Activated CD4-positive, alpha-beta T cell treated with anti-CD3 and anti-CD28 coated beads, Interleukin-2, amount 10 ng/mL, durations not matched to agents 7 days and 5 days (primary cell): ENCODE measurements at regions not wholly inside any gene's neighbourhood (a gene's known extent, or its start where the extent isn't known, plus 50 kb on each side); places are given as distances from the start of the nearest gene placed in this dataset.
"Not testable (repeated sequence)": the region's sequence is repeated elsewhere in the genome, so short reads cannot be mapped to it uniquely, and the experiment has no call there.

Experiments
- CTCF ChIA-PET: fragments of 350-600 bp; sonication (Branson Sonifier 250); formaldehyde crosslinking; loops from one replicate; lab custom pipeline; 2021; ENCODE audit warnings: antibody characterized with exemption; lab: Charles Lee
- POLR2A ChIA-PET: fragments of 350-600 bp; sonication (Branson Sonifier 250); formaldehyde crosslinking; loops from one replicate; lab custom pipeline; 2021; ENCODE audit warnings: antibody characterized with exemption; lab: Charles Lee
- DNase-seq: peaks from one replicate; pipeline ENCODE4 v3.0.0-alpha.2; 2020
- H3K27ac Mint-ChIP-seq: one replicate; pipeline ENCODE4 v1.8.0; 2021; ENCODE audit warnings: mild to moderate bottlenecking, moderate library complexity, mixed read lengths
- H3K27me3 Mint-ChIP-seq: one replicate; pipeline ENCODE4 v1.8.0; 2021; ENCODE audit warnings: mixed read lengths
- H3K36me3 Mint-ChIP-seq: one replicate; pipeline ENCODE4 v1.8.0; 2021; ENCODE audit warnings: low read depth, mixed read lengths
- H3K4me1 Mint-ChIP-seq: one replicate; pipeline ENCODE4 v1.8.0; 2021; ENCODE audit warnings: mixed read lengths
- H3K4me3 Mint-ChIP-seq: one replicate; pipeline ENCODE4 v1.8.0; 2021; ENCODE audit warnings: mild to moderate bottlenecking, moderate library complexity, mixed read lengths
- H3K9me3 Mint-ChIP-seq: one replicate; pipeline ENCODE4 v1.8.0; 2021; ENCODE audit warnings: mixed read lengths

DNA sequence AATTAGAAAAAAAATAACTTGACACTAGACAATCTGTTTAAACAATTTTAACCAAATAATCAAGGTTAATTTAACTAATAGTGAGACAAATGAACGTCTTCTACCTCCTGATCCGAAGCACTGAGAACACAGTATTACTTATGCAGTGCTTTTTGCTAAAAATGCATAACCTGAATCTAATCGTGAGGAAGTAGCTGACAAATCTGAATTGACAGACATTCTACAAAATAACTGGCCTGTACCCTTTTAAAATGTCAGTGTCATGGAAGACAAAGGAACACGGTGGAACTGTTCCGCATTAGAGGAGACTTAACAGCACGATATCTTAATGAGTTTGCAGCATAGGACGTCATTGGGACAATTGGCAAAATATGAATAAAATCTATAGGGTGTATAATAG lies 631.2 kb upstream of the ZFP42 start:
- DNase-seq, result no peak
- Mint-ChIP-seq H3K27me3 (no peaks in the 10 kb centered on the region), H3K27ac (no peak overlapping the region), H3K4me1 (no peaks in the 10 kb centered on the region), H3K9me3 (peaks cover 8% of the 10 kb centered on the region), H3K36me3 (no peaks in the 10 kb centered on the region), H3K4me3 (no peak overlapping the region)
- ChIA-PET CTCF (interaction anchor here (0.8 kb wide), 1 partner anchor 30 kb away, joined by 3 read pairs; no protein-coding TSS in a partner anchor), POLR2A (no interaction called here)

DNA sequence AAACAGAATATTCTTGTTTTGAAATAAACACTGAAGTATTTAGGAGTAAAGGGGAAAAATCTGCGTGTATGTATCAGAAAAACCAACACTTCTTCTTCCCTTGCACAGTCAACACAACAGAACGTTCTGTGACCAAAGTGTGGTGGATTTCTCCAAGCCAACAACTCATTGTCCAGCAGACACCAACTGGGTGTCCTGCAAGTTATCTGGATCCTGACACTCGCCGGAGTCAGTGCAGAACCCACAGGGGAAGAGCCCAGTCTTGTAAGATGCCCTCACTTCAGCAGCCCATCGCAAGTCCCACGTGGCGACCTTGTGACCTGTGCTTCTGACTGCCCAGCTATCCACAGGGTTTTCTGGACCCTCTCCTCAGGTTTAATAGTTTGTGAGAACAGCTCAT lies 630.7 kb upstream of the ZFP42 start:
- DNase-seq, result no peak
- peaks cover 8% of the 10 kb centered on the region for H3K9me3 Mint-ChIP-seq
- H3K27me3 Mint-ChIP-seq, result no peaks in the 10 kb centered on the region
- H3K4me3 Mint-ChIP-seq, result no peak overlapping the region
- ChIA-PET CTCF (no interaction called here), POLR2A (no interaction called here)
- H3K36me3 Mint-ChIP-seq, result no peaks in the 10 kb centered on the region
- no peak overlapping the region for H3K27ac Mint-ChIP-seq
- no peaks in the 10 kb centered on the region for H3K4me1 Mint-ChIP-seq

DNA sequence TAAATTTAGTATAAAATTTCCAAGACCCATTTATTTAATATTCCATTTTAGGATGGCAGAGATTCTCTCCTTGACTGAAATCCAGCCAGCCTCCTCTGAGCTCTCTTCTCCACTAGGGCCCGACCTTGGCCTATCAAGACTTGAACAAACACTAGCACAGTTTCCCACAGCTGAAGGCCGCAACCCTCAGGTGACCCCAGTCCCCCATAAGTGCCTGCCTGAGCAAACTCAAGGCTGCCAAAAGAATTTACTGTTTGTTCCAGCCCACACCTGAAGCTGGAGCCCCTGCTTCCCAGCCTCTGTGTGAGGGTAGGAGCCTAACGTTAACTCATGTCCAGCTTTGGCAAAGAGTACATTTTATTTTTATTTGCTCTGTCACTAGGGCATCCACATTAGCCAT lies 629.0 kb upstream of the ZFP42 start:
- H3K4me3 Mint-ChIP-seq, result no peak overlapping the region
- no peak overlapping the region for H3K27ac Mint-ChIP-seq

DNA sequence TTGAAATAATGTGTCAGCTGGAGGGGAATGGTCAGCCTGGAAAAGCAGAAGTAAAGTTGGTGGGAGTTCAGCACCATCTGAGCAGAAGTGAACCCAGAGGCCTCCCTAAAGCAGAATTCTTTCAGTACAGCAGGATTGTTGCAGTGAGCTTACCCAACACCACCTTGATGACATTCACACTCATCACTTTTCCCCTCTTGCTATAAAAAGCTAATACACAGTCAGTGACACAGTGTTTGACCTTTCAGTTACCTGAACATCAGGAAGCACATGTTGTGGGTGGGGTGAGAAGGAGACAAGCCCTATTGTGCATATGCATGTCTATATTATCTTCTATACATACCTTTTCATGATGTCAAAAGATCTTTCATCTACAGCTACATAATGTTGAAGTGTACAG lies 624.7 kb upstream of the ZFP42 start:
- Mint-ChIP-seq H3K36me3 (no peaks in the 10 kb centered on the region), H3K4me1 (no peaks in the 10 kb centered on the region), H3K27ac (no peak overlapping the region), H3K27me3 (no peaks in the 10 kb centered on the region), H3K4me3 (no peak overlapping the region), H3K9me3 (peaks cover 4% of the 10 kb centered on the region)
- ChIA-PET CTCF (interaction anchor here (0.6 kb wide), 1 partner anchor 131 kb away, joined by 3 read pairs; no protein-coding TSS in a partner anchor), POLR2A (no interaction called here)
- DNase-seq, result no peak

More for the DNA sequence above, 629.0 kb upstream of the ZFP42 start:
- Mint-ChIP-seq H3K36me3 (no peaks in the 10 kb centered on the region), H3K9me3 (peaks cover 5% of the 10 kb centered on the region), H3K27me3 (no peaks in the 10 kb centered on the region), H3K4me1 (no peaks in the 10 kb centered on the region)
- no peak for DNase-seq
- ChIA-PET CTCF (no interaction called here), POLR2A (no interaction called here)

DNA sequence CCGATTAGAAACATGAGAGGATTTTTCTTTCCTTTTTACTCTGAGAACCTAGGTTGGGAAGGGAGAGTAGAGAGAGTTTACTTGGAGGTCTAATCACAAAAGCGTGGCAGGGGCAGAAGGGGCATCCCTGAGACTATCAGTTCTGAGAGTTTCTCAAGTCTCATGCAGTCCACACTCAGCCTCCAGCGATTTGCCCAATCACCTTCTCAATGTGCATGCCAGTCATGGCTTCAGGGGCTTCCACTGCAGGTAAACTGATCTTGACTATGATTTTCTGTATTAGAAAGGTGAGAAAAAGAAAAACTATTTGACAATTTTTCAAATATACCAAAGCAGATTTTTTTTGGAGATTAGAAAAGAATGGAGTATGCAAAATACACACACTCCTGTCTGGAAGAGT lies 617.1 kb upstream of the ZFP42 start:
- H3K9me3 Mint-ChIP-seq, result peaks cover 10% of the 10 kb centered on the region
- CTCF ChIA-PET, result no interaction called here
- POLR2A ChIA-PET, result no interaction called here
- no peaks in the 10 kb centered on the region for H3K4me1 Mint-ChIP-seq
- H3K36me3 Mint-ChIP-seq, result no peaks in the 10 kb centered on the region
- H3K27ac Mint-ChIP-seq, result no peak overlapping the region
- no peak for DNase-seq
- no peak overlapping the region for H3K4me3 Mint-ChIP-seq
- H3K27me3 Mint-ChIP-seq, result no peaks in the 10 kb centered on the region

DNA sequence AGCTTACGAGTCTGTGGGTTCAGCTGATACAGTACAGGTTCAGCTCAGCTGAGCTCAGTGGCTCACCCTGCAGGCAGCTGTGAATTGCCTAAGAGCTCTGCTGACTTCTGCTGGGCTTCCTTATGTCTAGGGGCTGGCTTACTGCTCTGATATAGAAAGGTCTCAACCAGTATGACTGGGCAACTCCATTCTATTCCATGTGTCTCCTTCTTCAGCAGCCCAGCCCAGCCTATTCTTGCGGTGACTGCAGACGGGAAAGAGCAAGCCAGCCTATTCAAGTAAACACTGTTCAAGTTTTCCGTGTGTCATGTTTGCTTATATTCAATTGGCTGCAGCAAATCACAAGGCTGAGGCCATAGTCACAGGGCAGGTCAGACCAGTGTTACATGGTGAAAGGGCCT lies 615.4 kb upstream of the ZFP42 start:
- no peak overlapping the region for H3K27ac Mint-ChIP-seq
- no peak overlapping the region for H3K4me3 Mint-ChIP-seq
- H3K4me1 Mint-ChIP-seq, result no peaks in the 10 kb centered on the region
- ChIA-PET CTCF (no interaction called here), POLR2A (no interaction called here)
- H3K27me3 Mint-ChIP-seq, result no peaks in the 10 kb centered on the region
- no peaks in the 10 kb centered on the region for H3K36me3 Mint-ChIP-seq
- peaks cover 13% of the 10 kb centered on the region for H3K9me3 Mint-ChIP-seq
- no peak for DNase-seq

DNA sequence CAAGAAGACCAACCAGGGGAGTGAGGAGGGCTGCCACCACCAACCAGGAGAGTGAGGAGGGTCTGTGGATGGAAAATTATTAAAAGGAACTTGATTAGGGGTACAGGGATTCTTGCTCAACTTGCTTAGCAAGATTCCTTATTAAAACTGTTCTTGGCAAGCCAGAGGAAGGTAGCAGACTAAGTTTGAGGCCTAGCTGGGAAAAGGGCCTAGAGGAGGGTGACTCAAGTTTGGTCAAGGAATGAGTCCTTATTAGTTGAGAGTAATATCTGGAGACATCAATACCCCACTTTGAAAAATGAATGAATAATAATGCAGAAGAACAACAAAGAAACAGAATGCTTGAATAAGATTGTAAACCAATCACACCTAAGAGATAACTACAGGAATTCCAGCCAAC lies 612.4 kb upstream of the ZFP42 start:
- no peaks in the 10 kb centered on the region for H3K27me3 Mint-ChIP-seq
- H3K9me3 Mint-ChIP-seq, result peaks cover 13% of the 10 kb centered on the region
- H3K4me3 Mint-ChIP-seq, result no peak overlapping the region
- H3K36me3 Mint-ChIP-seq, result no peaks in the 10 kb centered on the region
- DNase-seq, result no peak
- ChIA-PET CTCF (no interaction called here), POLR2A (no interaction called here)
- H3K27ac Mint-ChIP-seq, result no peak overlapping the region
- H3K4me1 Mint-ChIP-seq, result no peaks in the 10 kb centered on the region

DNA sequence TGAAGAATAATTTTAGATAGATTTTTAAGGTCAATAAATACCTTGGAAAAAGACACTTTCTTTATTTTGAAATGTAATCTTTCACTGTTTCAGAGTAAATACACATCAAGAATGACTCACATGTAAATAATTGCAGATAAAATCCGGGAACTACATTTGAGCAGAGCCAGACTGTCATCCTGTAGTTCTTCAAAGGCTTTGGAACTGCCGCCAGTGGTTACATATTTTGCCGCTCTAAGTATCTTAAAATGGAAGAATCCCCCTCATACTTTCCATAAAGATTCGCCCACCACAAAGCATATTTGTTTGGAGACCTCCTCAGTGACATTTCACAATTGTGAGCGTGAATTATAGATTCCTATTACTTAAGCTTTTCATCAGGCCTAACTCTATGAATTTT lies 607.8 kb upstream of the ZFP42 start:
- DNase-seq, result no peak
- Mint-ChIP-seq H3K27ac (no peak overlapping the region), H3K4me1 (no peaks in the 10 kb centered on the region), H3K36me3 (no peaks in the 10 kb centered on the region), H3K4me3 (no peak overlapping the region), H3K9me3 (peaks cover 13% of the 10 kb centered on the region), H3K27me3 (no peaks in the 10 kb centered on the region)
- POLR2A ChIA-PET, result no interaction called here
- CTCF ChIA-PET, result no interaction called here

DNA sequence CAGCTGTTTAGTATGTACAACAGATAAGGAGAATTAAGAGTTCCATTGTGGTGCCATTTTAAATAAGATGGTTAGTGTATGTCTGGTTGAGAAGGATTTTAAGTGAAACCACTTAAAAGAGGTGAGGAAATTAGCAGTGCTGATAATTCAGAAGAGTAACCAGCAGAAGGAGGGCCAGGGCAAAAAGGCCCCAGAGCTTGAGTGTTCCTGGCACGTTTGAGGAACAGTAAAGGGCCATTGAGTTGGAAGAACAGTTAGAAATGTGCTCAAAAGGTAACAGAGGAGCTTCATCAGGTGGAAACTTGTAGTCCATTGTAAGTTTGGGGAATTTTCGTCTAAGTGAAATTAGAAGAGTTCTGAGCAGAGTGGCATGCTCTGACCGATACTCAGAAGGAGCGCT lies 606.2 kb upstream of the ZFP42 start:
- H3K27me3 Mint-ChIP-seq, result no peaks in the 10 kb centered on the region
- ChIA-PET CTCF (no interaction called here), POLR2A (no interaction called here)
- H3K9me3 Mint-ChIP-seq, result peaks cover 4% of the 10 kb centered on the region
- H3K4me1 Mint-ChIP-seq, result no peaks in the 10 kb centered on the region
- no peaks in the 10 kb centered on the region for H3K36me3 Mint-ChIP-seq
- no peak for DNase-seq
- no peak overlapping the region for H3K27ac Mint-ChIP-seq
- H3K4me3 Mint-ChIP-seq, result no peak overlapping the region

DNA sequence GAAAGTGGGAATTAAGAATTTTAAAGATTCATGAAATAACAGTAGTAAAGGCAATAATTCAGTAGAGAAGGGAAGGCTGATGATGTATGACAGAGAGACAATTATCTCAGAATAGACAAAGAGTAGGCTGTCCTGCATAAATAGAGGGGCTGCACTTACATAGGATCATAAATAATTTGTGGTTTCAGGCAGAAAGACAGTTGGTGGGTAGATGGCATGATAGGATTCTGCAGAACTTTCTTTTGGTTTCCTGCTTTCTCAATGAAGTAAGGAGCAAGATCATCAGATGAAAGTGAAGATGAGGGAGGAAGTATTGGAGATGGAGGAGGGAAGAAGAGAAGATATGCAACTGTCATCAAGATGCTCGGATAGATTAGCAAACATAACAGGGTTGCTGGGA lies 604.9 kb upstream of the ZFP42 start:
- no peak overlapping the region for H3K27ac Mint-ChIP-seq
- H3K4me3 Mint-ChIP-seq, result no peak overlapping the region
- no peaks in the 10 kb centered on the region for H3K4me1 Mint-ChIP-seq
- no peaks in the 10 kb centered on the region for H3K27me3 Mint-ChIP-seq
- ChIA-PET CTCF (no interaction called here), POLR2A (no interaction called here)
- H3K36me3 Mint-ChIP-seq, result no peaks in the 10 kb centered on the region
- peaks cover 7% of the 10 kb centered on the region for H3K9me3 Mint-ChIP-seq
- no peak for DNase-seq

DNA sequence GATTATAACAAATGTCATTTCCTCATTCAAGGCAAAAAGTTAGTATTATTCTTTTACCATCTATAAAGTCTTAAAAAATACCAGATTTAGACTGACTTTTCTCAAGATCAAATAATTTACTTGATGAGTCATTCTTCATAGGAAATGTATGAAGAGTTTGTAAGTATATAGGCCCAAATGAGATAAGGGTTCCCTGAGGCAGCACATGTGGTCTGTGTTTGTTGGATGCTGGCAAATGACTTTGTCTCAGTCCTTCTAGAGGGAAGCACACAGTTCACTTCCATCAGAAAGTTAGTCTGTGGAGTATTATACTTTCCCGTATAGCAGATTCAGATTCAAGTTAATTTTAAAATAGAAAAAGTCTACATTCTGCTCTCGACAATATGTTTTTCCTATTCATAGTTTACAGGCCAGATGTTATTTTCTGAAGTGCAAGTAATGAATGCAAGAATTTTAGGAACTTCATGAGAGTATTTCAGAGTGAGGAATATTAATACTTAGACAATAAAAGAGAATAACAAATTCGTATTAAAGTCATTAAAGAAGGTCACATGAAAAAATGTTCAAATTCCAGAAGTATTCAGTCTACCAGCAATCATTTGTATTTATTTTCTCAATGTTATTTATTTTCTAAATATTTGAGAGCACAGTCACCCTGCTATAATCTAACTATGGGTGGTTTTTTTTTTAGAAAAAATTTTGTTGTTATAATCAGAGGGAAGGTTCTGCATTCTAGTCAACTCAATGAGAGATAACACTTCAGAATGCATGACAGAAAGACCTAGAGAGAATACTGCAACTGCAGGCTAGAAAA lies 601.8 kb upstream of the ZFP42 start:
- no peak overlapping the region for H3K27ac Mint-ChIP-seq
- peaks cover 3% of the 10 kb centered on the region for H3K9me3 Mint-ChIP-seq
- no peaks in the 10 kb centered on the region for H3K27me3 Mint-ChIP-seq
- no peak for DNase-seq
- H3K36me3 Mint-ChIP-seq, result no peaks in the 10 kb centered on the region
- H3K4me1 Mint-ChIP-seq, result no peaks in the 10 kb centered on the region
- ChIA-PET POLR2A (no interaction called here), CTCF (no interaction called here)
- H3K4me3 Mint-ChIP-seq, result no peak overlapping the region

DNA sequence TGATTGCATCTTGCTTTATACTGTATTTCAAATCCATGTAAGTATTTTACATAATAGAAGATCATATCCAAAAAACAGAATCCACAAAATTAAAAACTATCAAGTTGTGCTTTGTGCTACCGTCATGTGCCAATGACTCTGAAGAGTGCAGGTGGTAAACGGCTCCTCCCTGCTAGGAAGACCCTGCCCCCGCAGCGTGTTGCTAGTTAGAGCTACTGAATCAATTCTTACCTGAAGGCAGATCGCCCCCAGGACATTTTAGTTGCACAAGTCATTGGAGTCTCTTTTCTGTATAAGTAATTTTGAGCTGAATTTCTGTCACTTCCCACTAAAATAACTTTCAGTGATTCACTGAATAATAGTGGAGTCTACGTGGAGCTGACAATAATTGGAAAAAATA lies 599.5 kb upstream of the ZFP42 start:
- Mint-ChIP-seq H3K4me1 (no peaks in the 10 kb centered on the region), H3K9me3 (peaks cover 3% of the 10 kb centered on the region), H3K27ac (no peak overlapping the region), H3K27me3 (no peaks in the 10 kb centered on the region), H3K36me3 (no peaks in the 10 kb centered on the region), H3K4me3 (no peak overlapping the region)
- ChIA-PET POLR2A (no interaction called here), CTCF (no interaction called here)
- DNase-seq, result no peak

DNA sequence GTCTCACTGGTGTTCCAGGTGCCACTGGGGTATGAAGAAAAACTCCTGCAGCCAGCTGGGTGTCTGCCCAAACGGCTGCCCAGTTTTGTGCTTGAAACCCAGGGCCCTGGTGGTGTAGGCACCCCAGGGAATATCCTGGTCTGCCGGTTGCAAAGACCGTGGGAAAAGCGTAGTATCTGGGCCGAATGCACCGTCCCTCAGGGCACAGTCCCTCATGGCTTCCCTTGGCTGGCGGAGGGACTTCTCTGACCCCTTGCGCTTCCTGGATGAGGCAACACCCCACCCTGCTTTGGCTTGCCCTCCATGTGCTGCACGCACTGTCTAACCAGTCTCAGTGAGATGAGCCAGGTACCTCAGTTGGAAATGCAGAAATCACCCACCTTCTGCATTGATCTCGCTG lies 587.1 kb upstream of the ZFP42 start:
- H3K4me1 Mint-ChIP-seq, DNase-seq, H3K4me3 Mint-ChIP-seq, H3K27me3 Mint-ChIP-seq, H3K36me3 Mint-ChIP-seq, CTCF ChIA-PET, H3K9me3 Mint-ChIP-seq, POLR2A ChIA-PET, H3K27ac Mint-ChIP-seq: not testable (repeated sequence)
